GM12878 (cell line): ENCODE measurements at regions not wholly inside any gene's neighbourhood (a gene's known extent, or its start where the extent isn't known, plus 50 kb on each side); places are given as distances from the start of the nearest gene placed in this dataset.

Experiments
- ATAC-seq: fragments of 200-7000 bp; cut with Tn5 transposase; 3 replicates; pipeline ENCODE4 v1.9.1; 2020; ENCODE audit warnings: mild to moderate bottlenecking, moderate library complexity
- BruUV-seq: library from RNA; stranded (reverse); fragments of 400-500 nt; replicated peaks from 2 replicates; lab custom pipeline; 2021; lab: Mats Ljungman, UMichigan
- CTCF ChIA-PET: fragments of 300-600 bp; sonication (Branson Sonifier 250); formaldehyde crosslinking; extraction: SDS; loops from one replicate; lab custom pipeline; 2021; ENCODE audit warnings: inconsistent platforms; lab: Yijun Ruan, JAX
- POLR2A ChIA-PET: fragments of 350-600 bp; formaldehyde crosslinking; extraction: SDS; loops from one replicate; lab custom pipeline; 2021; ENCODE audit warnings: inconsistent platforms; lab: Charles Lee
- RAD21 ChIA-PET: fragments of 300-600 bp; sonication (Branson Sonifier 250); formaldehyde crosslinking; loops from one replicate; lab custom pipeline; 2023; ENCODE audit warnings: antibody characterized with exemption; ENCODE audit not compliant: unreplicated experiment; lab: Charles Lee
- SMC1A ChIA-PET: fragments of 300-600 bp; sonication (Branson Sonifier 250); formaldehyde crosslinking; loops from one replicate; lab custom pipeline; 2023; ENCODE audit not compliant: unreplicated experiment, uncharacterized antibody; lab: Charles Lee
- DNase-seq: peaks from one replicate; pipeline ENCODE4 v3.0.0-alpha.2; 2011; ENCODE audit warnings: low read depth, low spot score
- FAIRE-seq: peaks from 3 replicates; lab custom pipeline; 2011; peaks lifted over from hg19 to GRCh38; lab: Jason Lieb, UNC
- H2AFZ ChIP-seq: 2 replicates; pipeline ENCODE4 v1.6.0; 2011; ENCODE audit warnings: low read depth, low read length, control low read depth; ENCODE audit not compliant: control insufficient read depth
- H3K27ac ChIP-seq: 2 replicates; pipeline ENCODE4 v1.5.1; 2011; ENCODE audit warnings: control low read depth; ENCODE audit not compliant: control insufficient read depth, insufficient read depth
- H3K27me3 ChIP-seq, 2 experiments: replicated peaks in 1 of 2; 2 replicates each; pipeline versions ENCODE4 v1.6.0 to v1.6.1; 2011; ENCODE audit warnings: low read length in 1 of 2; ENCODE audit not compliant: control insufficient read depth in 2 of 2, insufficient read depth in 2 of 2
- H3K36me3 ChIP-seq, 2 experiments: 2 replicates each; pipeline ENCODE4 v1.5.1; 2011; ENCODE audit warnings: low read length in 1 of 2; ENCODE audit not compliant: control insufficient read depth in 2 of 2, insufficient read depth in 2 of 2
- H3K4me1 ChIP-seq: 2 replicates; pipeline ENCODE4 v1.6.1; 2011; ENCODE audit warnings: mild to moderate bottlenecking, low read length, moderate library complexity, mixed read lengths; ENCODE audit not compliant: control insufficient read depth, insufficient read depth
- H3K4me2 ChIP-seq: 2 replicates; pipeline ENCODE4 v1.6.0; 2011; ENCODE audit warnings: control low read depth; ENCODE audit not compliant: control insufficient read depth, insufficient read depth
- H3K4me3 ChIP-seq: fragments of 200-600 bp; sonication (generic); 2 replicates; pipeline ENCODE4 v1.5.1; 2016
- H3K79me2 ChIP-seq: 2 replicates; pipeline ENCODE4 v1.6.0; 2011; ENCODE audit warnings: low read length; ENCODE audit not compliant: control insufficient read depth, insufficient read depth
- H3K9ac ChIP-seq: 2 replicates; pipeline ENCODE4 v1.8.0; 2011; ENCODE audit warnings: low read length, control low read depth, mixed read lengths; ENCODE audit not compliant: control insufficient read depth, insufficient read depth
- H3K9me3 ChIP-seq: replicated peaks from 3 replicates; pipeline ENCODE4 v1.5.1; 2011; ENCODE audit warnings: mild to moderate bottlenecking, low read length; ENCODE audit not compliant: control insufficient read depth, insufficient read depth
- H4K20me1 ChIP-seq: 2 replicates; pipeline ENCODE4 v1.6.0; 2011; ENCODE audit not compliant: control insufficient read depth, insufficient read depth
- BACH1 ChIP-seq: fragments of 450-650 bp; IDR thresholded peaks from 2 replicates; pipeline ENCODE4 v1.6.1; 2017; ENCODE audit warnings: mild to moderate bottlenecking, borderline replicate concordance
- CEBPB ChIP-seq, 2 experiments: fragments of 150-350 bp in 1 of 2; IDR thresholded peaks; 2 replicates each; pipeline ENCODE4 v1.6.1; 2012 to 2014; ENCODE audit warnings: low read depth in 2 of 2, low read length in 2 of 2, borderline replicate concordance in 1 of 2, inconsistent platforms in 1 of 2
- ETV6 ChIP-seq, 2 experiments: fragments of 450-650 bp in 1 of 2; IDR thresholded peaks in 1 of 2; conservative IDR thresholded peaks in 1 of 2; 2 replicates each; pipeline ENCODE4 v1.6.1; 2014; ENCODE audit warnings: antibody characterized with exemption in 1 of 2, borderline replicate concordance in 1 of 2, low read depth in 1 of 2, mild to moderate bottlenecking in 1 of 2, moderate library complexity in 1 of 2
- LARP7 ChIP-seq: fragments of 450-650 bp; IDR thresholded peaks from 2 replicates; pipeline ENCODE4 v1.6.1; 2017; ENCODE audit warnings: mild to moderate bottlenecking
- MXI1 ChIP-seq: fragments of 150-350 bp; IDR thresholded peaks from 2 replicates; pipeline ENCODE4 v1.6.1; 2011; ENCODE audit warnings: low read depth, mild to moderate bottlenecking, inconsistent platforms, low read length, improper control_type of control experiment
- NFIC ChIP-seq: IDR thresholded peaks from 2 replicates; pipeline ENCODE4 v1.6.1; 2012; ENCODE audit warnings: low read depth, mild to moderate bottlenecking, inconsistent platforms, low read length, moderate library complexity
- NR2F1 ChIP-seq: fragments of 450-650 bp; conservative IDR thresholded peaks from 2 replicates; pipeline ENCODE4 v1.6.1; 2017; ENCODE audit warnings: mild to moderate bottlenecking
- PBX3 ChIP-seq: IDR thresholded peaks from 2 replicates; pipeline ENCODE4 v1.6.1; 2011; ENCODE audit warnings: mild to moderate bottlenecking, low read depth, low read length, moderate library complexity; ENCODE audit not compliant: insufficient replicate concordance
- PML ChIP-seq: IDR thresholded peaks from 2 replicates; pipeline ENCODE4 v1.6.1; 2012; ENCODE audit warnings: low read length, inconsistent platforms
- SMAD1 ChIP-seq: fragments of 450-650 bp; IDR thresholded peaks from 2 replicates; pipeline ENCODE4 v1.6.1; 2018; ENCODE audit warnings: mild to moderate bottlenecking, low read depth; ENCODE audit not compliant: partially characterized antibody
- ZSCAN29 ChIP-seq: fragments of 450-650 bp; IDR thresholded peaks from 2 replicates; pipeline ENCODE4 v1.6.1; 2017; ENCODE audit warnings: mild to moderate bottlenecking, moderate library complexity
- WGBS: methylation state at CpG from one replicate; pipeline ENCODE4 v1.1.6; 2016; ENCODE audit warnings: low lambda C conversion rate; ENCODE audit not compliant: insufficient replicate concordance, insufficient coverage; ENCODE audit errors: missing lambda C conversion rate; 5-methylcytosine and 5-hydroxymethylcytosine counted together
- in situ Hi-C: fragments of 300-500 bp; cut with MboI; formaldehyde crosslinking; loops from 9 replicates; pipeline ENCODE4 v1.14.3; 2018; ENCODE audit warnings: mixed read lengths
- intact Hi-C: fragments of 100-400 bp; cut with micrococcal nuclease; formaldehyde crosslinking; loops from one replicate; pipeline ENCODE4 v1.14.2; 2022; ENCODE audit not compliant: unreplicated experiment

GRCh38 chr3:22977650-22978289, 225.4 kb upstream of the UBE2E2 start:
- ChIA-PET SMC1A (no interaction called here), POLR2A (no interaction called here), CTCF (interaction anchor here (1.4 kb wide), 1 partner anchor 414 kb away, joined by 3 read pairs; no protein-coding TSS in a partner anchor), RAD21 (no interaction called here)
- no peaks in the 10 kb centered on the region for H3K36me3 ChIP-seq
- DNase-seq (no peak), FAIRE-seq (no peak), ATAC-seq (peak; percentile 47)
- no peaks in the 10 kb centered on the region for H3K9me3 ChIP-seq
- H3K4me1 ChIP-seq: no peaks in the 10 kb centered on the region
- no peak overlapping the region for H3K4me2 ChIP-seq
- in situ Hi-C loops (no loop called here), intact Hi-C loops (no loop called here)
- BruUV-seq: no TSS peak
- no peak overlapping the region; the same call in 1 of the 2 replicates for H2AFZ ChIP-seq
- H3K27ac ChIP-seq: no peak overlapping the region
- H3K9ac ChIP-seq: no peak overlapping the region
- no peak overlapping the region for H3K4me3 ChIP-seq
- H4K20me1 ChIP-seq: no peaks in the 10 kb centered on the region
- no peak for TF ChIP-seq ETV6 (conservative IDR thresholded peaks at IDR 0.05 in 1 of 2, IDR thresholded peaks at IDR 0.05 in 1 of 2; ENCODE audit: borderline replicate concordance in 1 of 2, low read depth in 1 of 2)
- no peak for TF ChIP-seq BACH1
- no peak for TF ChIP-seq NFIC
- no peak for TF ChIP-seq PML
- no peak for TF ChIP-seq LARP7
- no peak for TF ChIP-seq SMAD1
- no peak for TF ChIP-seq ZSCAN29
- no peak for TF ChIP-seq MXI1
- TF ChIP-seq NR2F1: no peak
- no peak for TF ChIP-seq CEBPB (IDR thresholded peaks at IDR 0.05; ENCODE audit: borderline replicate concordance in 1 of 2, low read depth in 2 of 2, low read length in 2 of 2)
- TF ChIP-seq PBX3: no peak
- no peaks in the 10 kb centered on the region for H3K79me2 ChIP-seq
- 44% methylated on average over 3 of the region's 3 CpGs for WGBS
- H3K27me3 ChIP-seq: no peaks in the 10 kb centered on the region
